Neural progenitor cell (in vitro differentiated cells): ENCODE measurements at regions not wholly inside any gene's neighbourhood (a gene's known extent, or its start where the extent isn't known, plus 50 kb on each side); places are given as distances from the start of the nearest gene placed in this dataset.

Experiments
- CTCF ChIP-seq: fragments of 200-600 bp; sonication (generic); IDR thresholded peaks from 2 replicates; pipeline ENCODE4 v1.5.1; 2017; ENCODE audit warnings: antibody characterized with exemption, mild to moderate bottlenecking
- EZH2 ChIP-seq: fragments of 200-600 bp; sonication (generic); IDR thresholded peaks from 2 replicates; pipeline ENCODE4 v1.6.1; 2017; ENCODE audit warnings: antibody characterized with exemption, mild to moderate bottlenecking, moderate library complexity

DNA sequence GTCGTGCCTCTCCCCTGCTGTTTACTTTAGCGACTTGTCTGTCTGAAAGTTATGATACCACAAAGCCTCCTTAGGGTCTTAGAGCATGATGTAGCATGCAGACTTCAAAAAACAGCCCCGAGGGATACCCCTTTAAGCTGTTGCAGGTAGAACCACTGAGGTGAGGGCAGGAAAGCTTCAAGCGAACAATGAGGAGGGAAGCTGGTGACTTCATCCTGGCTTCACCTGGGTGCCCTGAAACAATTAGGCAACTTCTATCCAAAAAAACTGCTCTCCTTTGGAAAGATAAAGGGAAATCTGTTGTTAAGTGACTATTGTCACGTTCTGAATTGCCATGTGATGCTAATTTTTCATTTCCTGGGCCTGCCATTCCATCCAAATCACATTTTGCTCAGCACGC lies 231.6 kb downstream of the SOX2 start:
- TF ChIP-seq CTCF (no peak), EZH2 (no peak)
